ENCODE measurements at regions not wholly inside any gene's neighbourhood (a gene's known extent, or its start where the extent isn't known, plus 50 kb on each side); places are given as distances from the start of the nearest gene placed in this dataset.

DNA sequence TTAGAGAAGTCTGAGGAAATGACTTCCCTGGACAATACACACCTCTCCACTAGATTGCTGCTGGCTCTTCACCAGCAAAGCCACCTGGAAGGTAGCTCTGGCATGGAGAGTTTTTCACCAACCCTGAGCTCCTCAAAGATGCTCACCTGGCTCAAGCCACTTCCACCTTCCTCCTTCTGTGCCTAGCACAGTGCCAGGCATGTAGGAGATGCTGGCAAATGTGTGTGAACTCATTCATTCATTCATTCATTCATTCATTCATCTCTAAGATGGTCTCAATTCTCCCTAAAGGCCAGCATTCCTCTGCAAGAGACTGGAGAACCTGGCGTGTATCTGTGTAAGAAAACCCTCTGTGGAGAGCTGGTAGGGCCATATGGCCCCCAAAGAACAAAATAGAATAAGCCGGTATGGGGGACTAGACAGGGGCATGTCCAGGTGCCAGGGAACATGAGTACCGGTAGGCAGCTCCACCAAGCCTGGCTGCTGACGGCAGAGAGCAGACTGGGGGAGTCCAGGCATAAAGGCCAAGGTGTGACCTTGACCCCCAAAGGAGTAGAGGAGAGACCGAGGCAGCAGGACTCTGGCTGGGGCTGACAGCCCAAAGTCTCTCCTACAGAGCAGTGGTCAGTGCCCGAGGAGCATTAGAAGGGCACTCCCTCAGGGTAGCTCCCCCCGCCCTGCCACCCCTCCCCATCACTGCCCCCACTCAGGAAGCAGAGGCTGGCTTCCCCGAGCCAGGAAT lies 132.2 kb upstream of the TNRC6C start:
- TF ChIP-seq, protein P1, sequence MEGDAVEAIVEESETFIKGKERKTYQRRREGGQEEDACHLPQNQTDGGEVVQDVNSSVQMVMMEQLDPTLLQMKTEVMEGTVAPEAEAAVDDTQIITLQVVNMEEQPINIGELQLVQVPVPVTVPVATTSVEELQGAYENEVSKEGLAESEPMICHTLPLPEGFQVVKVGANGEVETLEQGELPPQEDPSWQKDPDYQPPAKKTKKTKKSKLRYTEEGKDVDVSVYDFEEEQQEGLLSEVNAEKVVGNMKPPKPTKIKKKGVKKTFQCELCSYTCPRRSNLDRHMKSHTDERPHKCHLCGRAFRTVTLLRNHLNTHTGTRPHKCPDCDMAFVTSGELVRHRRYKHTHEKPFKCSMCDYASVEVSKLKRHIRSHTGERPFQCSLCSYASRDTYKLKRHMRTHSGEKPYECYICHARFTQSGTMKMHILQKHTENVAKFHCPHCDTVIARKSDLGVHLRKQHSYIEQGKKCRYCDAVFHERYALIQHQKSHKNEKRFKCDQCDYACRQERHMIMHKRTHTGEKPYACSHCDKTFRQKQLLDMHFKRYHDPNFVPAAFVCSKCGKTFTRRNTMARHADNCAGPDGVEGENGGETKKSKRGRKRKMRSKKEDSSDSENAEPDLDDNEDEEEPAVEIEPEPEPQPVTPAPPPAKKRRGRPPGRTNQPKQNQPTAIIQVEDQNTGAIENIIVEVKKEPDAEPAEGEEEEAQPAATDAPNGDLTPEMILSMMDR (IDR thresholded peaks at IDR 0.05) = no peak
- TF ChIP-seq ESRRA (CRISPR knock-in tag; IDR thresholded peaks at IDR 0.05; ENCODE audit: borderline replicate concordance) (no peak), NR2C2 (CRISPR knock-in tag; IDR thresholded peaks at IDR 0.05) (no peak), IRF2 (CRISPR knock-in tag; IDR thresholded peaks at IDR 0.05; ENCODE audit: borderline replicate concordance, low read depth) (no peak), JUN (CRISPR knock-in tag; IDR thresholded peaks at IDR 0.05) (no peak), ZNF416 (CRISPR knock-in tag; IDR thresholded peaks at IDR 0.05) (no peak), ATF1 (CRISPR knock-in tag; IDR thresholded peaks at IDR 0.05) (no peak), TP53 (CRISPR knock-in tag; IDR thresholded peaks at IDR 0.05) (no peak)
- TF ChIP-seq, protein P2, sequence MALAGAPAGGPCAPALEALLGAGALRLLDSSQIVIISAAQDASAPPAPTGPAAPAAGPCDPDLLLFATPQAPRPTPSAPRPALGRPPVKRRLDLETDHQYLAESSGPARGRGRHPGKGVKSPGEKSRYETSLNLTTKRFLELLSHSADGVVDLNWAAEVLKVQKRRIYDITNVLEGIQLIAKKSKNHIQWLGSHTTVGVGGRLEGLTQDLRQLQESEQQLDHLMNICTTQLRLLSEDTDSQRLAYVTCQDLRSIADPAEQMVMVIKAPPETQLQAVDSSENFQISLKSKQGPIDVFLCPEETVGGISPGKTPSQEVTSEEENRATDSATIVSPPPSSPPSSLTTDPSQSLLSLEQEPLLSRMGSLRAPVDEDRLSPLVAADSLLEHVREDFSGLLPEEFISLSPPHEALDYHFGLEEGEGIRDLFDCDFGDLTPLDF (CRISPR knock-in tag; IDR thresholded peaks at IDR 0.05) = no peak
- TF ChIP-seq, protein P3, sequence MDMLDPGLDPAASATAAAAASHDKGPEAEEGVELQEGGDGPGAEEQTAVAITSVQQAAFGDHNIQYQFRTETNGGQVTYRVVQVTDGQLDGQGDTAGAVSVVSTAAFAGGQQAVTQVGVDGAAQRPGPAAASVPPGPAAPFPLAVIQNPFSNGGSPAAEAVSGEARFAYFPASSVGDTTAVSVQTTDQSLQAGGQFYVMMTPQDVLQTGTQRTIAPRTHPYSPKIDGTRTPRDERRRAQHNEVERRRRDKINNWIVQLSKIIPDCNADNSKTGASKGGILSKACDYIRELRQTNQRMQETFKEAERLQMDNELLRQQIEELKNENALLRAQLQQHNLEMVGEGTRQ (CRISPR knock-in tag; IDR thresholded peaks at IDR 0.05) = no peak

Measured in WTC11 (cell line).